ENCODE measurements at regions not wholly inside any gene's neighbourhood (a gene's known extent, or its start where the extent isn't known, plus 50 kb on each side); places are given as distances from the start of the nearest gene placed in this dataset.

- DNase-seq (ENCODE audit: low read depth in 3 of 3, low spot score in 2 of 3): no peak
Measured at GRCh38 chr17:77880711-77881450, 77.6 kb upstream of the TNRC6C start.

- DNase-seq (ENCODE audit: low read depth in 3 of 3, low spot score in 2 of 3): no peak
Measured at GRCh38 chr17:77881545-77881944, 77.0 kb upstream of the TNRC6C start.

GRCh38 chr17:77882040-77882439 lies 76.5 kb upstream of the TNRC6C start:
- no peak for DNase-seq (ENCODE audit: low read depth in 3 of 3, low spot score in 2 of 3)

- no peak for DNase-seq (ENCODE audit: low read depth in 3 of 3, low spot score in 2 of 3)
Measured at GRCh38 chr17:77882481-77883212, 75.9 kb upstream of the TNRC6C start.

GRCh38 chr17:77883213-77883650 lies 75.3 kb upstream of the TNRC6C start:
- no peak for DNase-seq (ENCODE audit: low read depth in 3 of 3, low spot score in 2 of 3)

- DNase-seq (ENCODE audit: low read depth in 3 of 3, low spot score in 2 of 3): no peak
Measured at GRCh38 chr17:77884019-77884418, 74.5 kb upstream of the TNRC6C start.

GRCh38 chr17:77884967-77885641 lies 73.4 kb upstream of the TNRC6C start:
- DNase-seq (ENCODE audit: low read depth in 3 of 3, low spot score in 2 of 3): no peak

- DNase-seq (ENCODE audit: low read depth in 3 of 3, low spot score in 2 of 3): no peak
Measured at GRCh38 chr17:77885678-77886386, 72.7 kb upstream of the TNRC6C start.

GRCh38 chr17:77886387-77886728 lies 72.1 kb upstream of the TNRC6C start:
- DNase-seq (ENCODE audit: low read depth in 3 of 3, low spot score in 2 of 3): no peak

GRCh38 chr17:77887110-77887463 lies 71.4 kb upstream of the TNRC6C start:
- no peak for DNase-seq (ENCODE audit: low read depth in 3 of 3, low spot score in 2 of 3)

- DNase-seq (ENCODE audit: low read depth in 3 of 3, low spot score in 2 of 3): peak in 2 of 3 donors; percentile 53 to 57
Measured at GRCh38 chr17:77887464-77888241, 70.8 kb upstream of the TNRC6C start.

- DNase-seq (ENCODE audit: low read depth in 3 of 3, low spot score in 2 of 3): no peak
Measured at GRCh38 chr17:77888242-77889134, 70.0 kb upstream of the TNRC6C start.

GRCh38 chr17:77889135-77889505 lies 69.4 kb upstream of the TNRC6C start:
- DNase-seq (ENCODE audit: low read depth in 3 of 3, low spot score in 2 of 3): no peak

GRCh38 chr17:77889866-77890760 lies 68.4 kb upstream of the TNRC6C start:
- no peak for DNase-seq (ENCODE audit: low read depth in 3 of 3, low spot score in 2 of 3)

GRCh38 chr17:77890771-77891170 lies 67.7 kb upstream of the TNRC6C start:
- no peak for DNase-seq (ENCODE audit: low read depth in 3 of 3, low spot score in 2 of 3)

GRCh38 chr17:77891602-77892001 lies 66.9 kb upstream of the TNRC6C start:
- no peak for DNase-seq (ENCODE audit: low read depth in 3 of 3, low spot score in 2 of 3)

GRCh38 chr17:77892031-77892430 lies 66.5 kb upstream of the TNRC6C start:
- no peak for DNase-seq (ENCODE audit: low read depth in 3 of 3, low spot score in 2 of 3)

- DNase-seq (ENCODE audit: low read depth in 3 of 3, low spot score in 2 of 3): no peak
Measured at GRCh38 chr17:77892469-77893143, 65.9 kb upstream of the TNRC6C start.
